HepG2 (cell line): ENCODE measurements at regions not wholly inside any gene's neighbourhood (a gene's known extent, or its start where the extent isn't known, plus 50 kb on each side); places are given as distances from the start of the nearest gene placed in this dataset.

Experiments used
- ATAC-seq: fragments of 200-7000 bp; cut with Tn5 transposase; 3 replicates; pipeline ENCODE4 v1.9.1; 2020; ENCODE audit warnings: mild to moderate bottlenecking, moderate library complexity
- BruUV-seq: library from RNA; stranded (reverse); fragments of 400-500 nt; replicated peaks from 2 replicates; lab custom pipeline; 2021; lab: Mats Ljungman, UMichigan
- CTCF ChIA-PET: fragments of 300-600 bp; formaldehyde crosslinking; extraction: SDS; loops from one replicate; lab custom pipeline; 2021; ENCODE audit warnings: low total read pairs, inconsistent platforms, low intra/inter-chr PET ratio; lab: Yijun Ruan, JAX
- POLR2A ChIA-PET: fragments of 350-600 bp; sonication (Branson Sonifier 250); formaldehyde crosslinking; loops from one replicate; lab custom pipeline; 2020; ENCODE audit warnings: antibody characterized with exemption, inconsistent platforms; lab: Yijun Ruan, JAX
- DNase-seq: peaks from one replicate; pipeline ENCODE4 v3.0.0-alpha.2; 2015; ENCODE audit warnings: low spot score
- FAIRE-seq: peaks from 3 replicates; lab custom pipeline; 2011; peaks lifted over from hg19 to GRCh38; lab: Jason Lieb, UNC
- H2AFZ ChIP-seq: one replicate; pipeline ENCODE4 v1.6.1; 2011; ENCODE audit warnings: low read length, inconsistent platforms
- H3K27ac ChIP-seq: fragments of 300-600 bp; 3 replicates; pipeline ENCODE4 v1.8.0; 2011; ENCODE audit warnings: mixed run types, mild to moderate bottlenecking, mixed read lengths, low read length, inconsistent platforms; ENCODE audit not compliant: insufficient read depth; ENCODE audit errors: extremely low read length
- H3K27me3 ChIP-seq, 2 experiments: fragments of 200-600 bp in 1 of 2; 2 replicates in 1 of 2; 3 replicates in 1 of 2; pipeline versions ENCODE4 v1.6.0 to v1.8.0; 2011; ENCODE audit warnings: low read length in 2 of 2, mild to moderate bottlenecking in 2 of 2, moderate library complexity in 2 of 2, inconsistent platforms in 1 of 2; ENCODE audit not compliant: insufficient read depth in 2 of 2, control insufficient read depth in 1 of 2
- H3K36me3 ChIP-seq, 2 experiments: fragments of 200-600 bp in 1 of 2; replicated peaks in 1 of 2; 2 replicates in 1 of 2; 3 replicates in 1 of 2; pipeline versions ENCODE4 v1.5.1 to v1.8.0; 2011; ENCODE audit warnings: low read length in 2 of 2, inconsistent platforms in 1 of 2; ENCODE audit not compliant: insufficient read depth in 2 of 2, control insufficient read depth in 1 of 2
- H3K4me1 ChIP-seq: 2 replicates; pipeline ENCODE4 v1.5.1; 2012; ENCODE audit warnings: low read length, inconsistent platforms; ENCODE audit not compliant: insufficient read depth
- H3K4me2 ChIP-seq: 2 replicates; pipeline ENCODE4 v1.6.0; 2011; ENCODE audit warnings: low read depth, low read length, inconsistent platforms
- H3K4me3 ChIP-seq, 3 experiments: fragments of 200-600 bp in 1 of 3; sonication (generic), shearing (Covaris generic) in 1 of 3; replicated peaks in 1 of 3; 2 replicates each; pipeline ENCODE4 v1.5.1; 2011 to 2016; ENCODE audit warnings: low read length in 3 of 3, inconsistent platforms in 2 of 3, low read depth in 2 of 3, mild to moderate bottlenecking in 2 of 3, control low read depth in 1 of 3, mixed read lengths in 1 of 3; ENCODE audit not compliant: insufficient read depth in 1 of 3
- H3K79me2 ChIP-seq: one replicate; pipeline ENCODE4 v1.6.1; 2011; ENCODE audit warnings: low read length, inconsistent platforms; ENCODE audit not compliant: insufficient read depth
- H3K9ac ChIP-seq: 2 replicates; pipeline ENCODE4 v1.6.0; 2011; ENCODE audit warnings: mild to moderate bottlenecking, low read depth, low read length, inconsistent platforms; ENCODE audit not compliant: insufficient read depth
- H3K9me3 ChIP-seq: 2 replicates; pipeline ENCODE4 v1.5.1; 2012; ENCODE audit warnings: mild to moderate bottlenecking, low read length
- H4K20me1 ChIP-seq: 2 replicates; pipeline ENCODE4 v1.6.0; 2011; ENCODE audit warnings: inconsistent platforms, mild to moderate bottlenecking, low read length, moderate library complexity; ENCODE audit not compliant: insufficient read depth
- ARID2 ChIP-seq: sonication (generic); formaldehyde crosslinking; IDR thresholded peaks from 2 replicates; pipeline ENCODE4 v1.8.1; 2022; ENCODE audit warnings: mild to moderate bottlenecking, missing genetic modification reagents, borderline replicate concordance
- ERF ChIP-seq: IDR thresholded peaks from 2 replicates; pipeline ENCODE4 v1.6.1; 2018; ENCODE audit warnings: missing biosample characterization, missing genetic modification reagents
- HOMEZ ChIP-seq: IDR thresholded peaks from 2 replicates; pipeline ENCODE4 v1.6.1; 2016; ENCODE audit warnings: low read depth
- MZF1 ChIP-seq: sonication (generic); formaldehyde crosslinking; IDR thresholded peaks from 2 replicates; pipeline ENCODE4 v1.8.1; 2023; ENCODE audit warnings: mild to moderate bottlenecking, missing genetic modification reagents, borderline replicate concordance
- NR0B2 ChIP-seq: sonication (generic); formaldehyde crosslinking; IDR thresholded peaks from 2 replicates; pipeline ENCODE4 v1.4.0; 2020; ENCODE audit warnings: mild to moderate bottlenecking, missing genetic modification reagents
- NR1H2 ChIP-seq: sonication (generic); formaldehyde crosslinking; IDR thresholded peaks from 2 replicates; pipeline ENCODE4 v1.8.1; 2022; ENCODE audit warnings: low read depth, missing genetic modification reagents, borderline replicate concordance
- PCBP2 ChIP-seq: fragments of 200-400 bp; formaldehyde crosslinking; optimal IDR thresholded peaks from 2 replicates; pipeline ENCODE3; 2018; ENCODE audit warnings: low read length, low read depth; ENCODE audit not compliant: poor library complexity, severe bottlenecking
- RFXANK ChIP-seq: IDR thresholded peaks from 2 replicates; pipeline ENCODE4 v1.6.1; 2016
- SAP130 ChIP-seq: IDR thresholded peaks from 2 replicates; pipeline ENCODE4 v1.6.1; 2016; ENCODE audit warnings: low read depth
- SIN3B ChIP-seq: fragments of 150-350 bp; IDR thresholded peaks from 2 replicates; pipeline ENCODE4 v1.6.1; 2014; ENCODE audit warnings: low read length
- THAP9 ChIP-seq: sonication (generic); formaldehyde crosslinking; IDR thresholded peaks from 2 replicates; pipeline ENCODE4; 2020; ENCODE audit warnings: missing genetic modification reagents, mild to moderate bottlenecking, borderline replicate concordance
- TOE1 ChIP-seq: sonication (generic); formaldehyde crosslinking; IDR thresholded peaks from 2 replicates; pipeline ENCODE4 v1.4.0; 2020; ENCODE audit warnings: mild to moderate bottlenecking, missing genetic modification reagents
- ZNF180 ChIP-seq: sonication (generic); formaldehyde crosslinking; IDR thresholded peaks from 2 replicates; pipeline ENCODE4 v1.4.0; 2020; ENCODE audit warnings: low read depth, missing genetic modification reagents, borderline replicate concordance
- ZNF260 ChIP-seq: sonication (generic); formaldehyde crosslinking; IDR thresholded peaks from 2 replicates; pipeline ENCODE4 v1.4.0; 2020; ENCODE audit warnings: missing genetic modification reagents, low read depth, mild to moderate bottlenecking, borderline replicate concordance
- ZNF570 ChIP-seq: sonication (generic); formaldehyde crosslinking; IDR thresholded peaks from 2 replicates; pipeline ENCODE4 v1.4.0; 2020; ENCODE audit warnings: mild to moderate bottlenecking, missing genetic modification reagents, borderline replicate concordance
- whole genome bisulfite sequencing: methylation state at CpG from one replicate; pipeline ENCODE4 v1.1.6; 2017; ENCODE audit warnings: low lambda C conversion rate; 5-methylcytosine and 5-hydroxymethylcytosine counted together
- in situ Hi-C: cut with HindIII; loops from 2 replicates; pipeline ENCODE4 v1.10.0; 2017; ENCODE audit warnings: low pct_unique_long_range_greater_than_20kb; ENCODE audit not compliant: extremely low pct_ligation_motif_present
- intact Hi-C: fragments of 100-400 bp; cut with micrococcal nuclease; formaldehyde crosslinking; loops from one replicate; pipeline ENCODE4 v1.10.0; 2022; ENCODE audit not compliant: unreplicated experiment
- TF ChIP-seq, protein P1 (sequence below): IDR thresholded peaks from 2 replicates; pipeline ENCODE4 v1.6.1; 2016; ENCODE audit warnings: mild to moderate bottlenecking, missing biosample characterization, missing genetic modification reagents
- TF ChIP-seq, protein P2 (sequence below): sonication (generic); formaldehyde crosslinking; IDR thresholded peaks from 2 replicates; pipeline ENCODE4 v1.8.0; 2022; ENCODE audit warnings: mild to moderate bottlenecking, missing genetic modification reagents, moderate library complexity

DNA sequence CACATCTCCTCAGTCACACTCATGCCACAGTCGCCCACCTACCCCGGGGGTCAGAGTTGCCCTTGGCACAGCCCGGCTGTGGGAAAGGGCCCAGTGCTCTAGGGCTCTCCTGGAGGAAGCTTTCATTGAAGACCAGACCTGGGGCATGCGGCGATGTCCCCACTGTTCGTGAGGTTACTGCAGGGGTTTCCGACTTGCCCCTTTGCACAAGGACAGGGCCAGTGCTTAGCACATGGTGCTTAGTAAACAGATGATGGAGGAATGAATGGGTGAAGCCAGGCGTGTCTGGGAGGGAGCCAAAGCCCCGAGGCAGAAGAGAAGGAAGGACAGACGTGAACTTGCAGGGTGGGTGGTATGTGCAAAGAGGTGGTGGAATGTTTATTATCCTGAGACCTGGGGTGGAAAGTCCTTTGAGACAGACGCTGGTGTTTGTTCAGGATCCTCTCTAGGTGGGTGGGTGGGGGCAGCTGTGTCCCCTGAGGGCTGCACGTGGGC lies 205.9 kb upstream of the ARL4C start (continued):
- no peak for TF ChIP-seq ARID2 (CRISPR knock-in tag)
- TF ChIP-seq, protein P1, sequence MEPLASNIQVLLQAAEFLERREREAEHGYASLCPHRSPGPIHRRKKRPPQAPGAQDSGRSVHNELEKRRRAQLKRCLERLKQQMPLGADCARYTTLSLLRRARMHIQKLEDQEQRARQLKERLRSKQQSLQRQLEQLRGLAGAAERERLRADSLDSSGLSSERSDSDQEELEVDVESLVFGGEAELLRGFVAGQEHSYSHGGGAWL (CRISPR knock-in tag), result no peak
- no peak for TF ChIP-seq RFXANK (CRISPR knock-in tag)
- TF ChIP-seq THAP9 (CRISPR knock-in tag), result 0 out of 2 replicates have a peak, but pooled peaks have one; percentile 30
- TF ChIP-seq HOMEZ (CRISPR knock-in tag), result peak; percentile 56; the same call in 1 of the 2 replicates
- TF ChIP-seq SAP130 (CRISPR knock-in tag), result no peak
- TF ChIP-seq, all 625 proteins: peak for 26

DNA sequence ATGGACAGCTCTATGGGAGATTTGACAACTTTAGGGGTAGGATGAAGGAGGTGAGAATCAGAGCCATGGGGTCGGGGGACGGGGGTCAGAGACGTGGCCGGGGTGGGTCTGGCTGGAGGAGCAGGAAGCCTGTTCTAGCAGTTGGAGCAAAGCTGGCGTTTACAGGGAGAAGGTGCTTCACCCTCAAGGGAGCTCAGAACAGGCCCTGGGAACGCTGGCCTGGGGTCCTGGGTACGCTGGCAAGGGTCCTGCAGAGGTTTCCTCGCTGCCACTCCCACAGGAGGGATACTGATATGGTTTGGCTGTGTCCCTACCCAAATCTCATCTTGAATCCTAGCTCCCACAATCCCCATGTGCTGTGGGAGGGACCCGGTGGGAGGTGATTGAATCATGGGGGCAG lies 205.0 kb upstream of the ARL4C start:
- intact Hi-C loops, result no loop called here
- in situ Hi-C loops, result no loop called here
- CTCF ChIA-PET, result no interaction called here
- TF ChIP-seq ZNF180 (CRISPR knock-in tag), result no peak
- no peak for TF ChIP-seq ZNF570 (CRISPR knock-in tag)
- TF ChIP-seq NR0B2 (CRISPR knock-in tag), result no peak
- TF ChIP-seq ZNF260, result no peak
- no peak for TF ChIP-seq NR1H2 (CRISPR knock-in tag)
- no peak for TF ChIP-seq ERF (CRISPR knock-in tag)
- no peak for TF ChIP-seq PCBP2
- TF ChIP-seq SIN3B, result no peak
- TF ChIP-seq, protein P2, sequence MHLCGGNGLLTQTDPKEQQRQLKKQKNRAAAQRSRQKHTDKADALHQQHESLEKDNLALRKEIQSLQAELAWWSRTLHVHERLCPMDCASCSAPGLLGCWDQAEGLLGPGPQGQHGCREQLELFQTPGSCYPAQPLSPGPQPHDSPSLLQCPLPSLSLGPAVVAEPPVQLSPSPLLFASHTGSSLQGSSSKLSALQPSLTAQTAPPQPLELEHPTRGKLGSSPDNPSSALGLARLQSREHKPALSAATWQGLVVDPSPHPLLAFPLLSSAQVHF (CRISPR knock-in tag), result no peak
- no peak for TF ChIP-seq TOE1 (CRISPR knock-in tag)
- no peak for TF ChIP-seq MZF1 (CRISPR knock-in tag)

More for the DNA sequence above, 205.0 kb upstream of the ARL4C start:
- POLR2A ChIA-PET, result interaction anchor here (1.8 kb wide), 1 partner anchor 25 kb away, joined by 5 read pairs; no protein-coding TSS in a partner anchor
- H3K27ac ChIP-seq, result no peak overlapping the region
- H3K4me1 ChIP-seq, result peaks cover 18% of the 10 kb centered on the region
- H3K4me3 ChIP-seq, result no peak overlapping the region
- no peak for ATAC-seq
- H2AFZ ChIP-seq, result no peak overlapping the region
- no peak overlapping the region for H3K4me2 ChIP-seq
- no peaks in the 10 kb centered on the region for H3K79me2 ChIP-seq
- DNase-seq, result no peak
- no peak overlapping the region for H3K9ac ChIP-seq
- H3K9me3 ChIP-seq, result peaks cover 17% of the 10 kb centered on the region
- H3K27me3 ChIP-seq, result no peaks in the 10 kb centered on the region
- H3K36me3 ChIP-seq, result no peaks in the 10 kb centered on the region
- no TSS peak for BruUV-seq
- WGBS, result 98% methylated on average over 8 of the region's 9 CpGs
- H4K20me1 ChIP-seq, result no peaks in the 10 kb centered on the region
- FAIRE-seq, result no peak
